ACHN (cell line): ENCODE measurements at regions not wholly inside any gene's neighbourhood (a gene's known extent, or its start where the extent isn't known, plus 50 kb on each side); places are given as distances from the start of the nearest gene placed in this dataset.
"Not testable (repeated sequence)": the region's sequence is repeated elsewhere in the genome, so short reads cannot be mapped to it uniquely, and the experiment has no call there.

Source experiments
- DNase-seq: peaks from one replicate; pipeline ENCODE4 v3.0.0-alpha.2; 2015
- in situ Hi-C: cut with HindIII; loops from 2 replicates; pipeline ENCODE4 v1.10.0; 2017; ENCODE audit warnings: low sequenced_read_pairs, low pct_ligation_motif_present, low pct_unique_long_range_greater_than_20kb

GRCh38 chr14:46018846-46019420 lies 632.6 kb downstream of the RPL10L start:
- DNase-seq: no peak
- in situ Hi-C loops: no loop called here

- no peak for DNase-seq
- in situ Hi-C loops: no loop called here
These were observed 643.2 kb downstream of the RPL10L start for GRCh38 chr14:46008348-46008747.

- in situ Hi-C loops: no loop called here
- DNase-seq: no peak
These were observed 653.0 kb downstream of the RPL10L start for GRCh38 chr14:45998554-45998953.

- in situ Hi-C loops: no loop called here
- DNase-seq: peak; percentile 19
These were observed 661.3 kb downstream of the RPL10L start for GRCh38 chr14:45990252-45990651.

- in situ Hi-C loops: no loop called here
These were observed 675.6 kb downstream of the RPL10L start for GRCh38 chr14:45976001-45976400.

GRCh38 chr14:45972416-45972815 lies 679.2 kb downstream of the RPL10L start:
- no peak for DNase-seq
- in situ Hi-C loops: no loop called here

More at GRCh38 chr14:45976001-45976400, 675.6 kb downstream of the RPL10L start:
- no peak for DNase-seq

- in situ Hi-C loops: no loop called here
- DNase-seq: no peak
These were observed 681.0 kb downstream of the RPL10L start for GRCh38 chr14:45970621-45971020.

- no peak for DNase-seq
- in situ Hi-C loops: no loop called here
These were observed 683.5 kb downstream of the RPL10L start for GRCh38 chr14:45968037-45968436.

- in situ Hi-C loops: no loop called here
- DNase-seq: no peak
These were observed 696.5 kb upstream of the MIS18BP1 start for GRCh38 chr14:45949479-45949878.

GRCh38 chr14:45947830-45948229 lies 694.8 kb upstream of the MIS18BP1 start:
- in situ Hi-C loops: no loop called here
- no peak for DNase-seq

- in situ Hi-C loops: no loop called here
- no peak for DNase-seq
These were observed 693.2 kb upstream of the MIS18BP1 start for GRCh38 chr14:45946251-45946650.

GRCh38 chr14:45940318-45940717 lies 687.3 kb upstream of the MIS18BP1 start:
- no peak for DNase-seq
- in situ Hi-C loops: no loop called here

- in situ Hi-C loops: no loop called here
- no peak for DNase-seq
These were observed 686.6 kb upstream of the MIS18BP1 start for GRCh38 chr14:45939572-45939971.

GRCh38 chr14:45919995-45920394 lies 667.0 kb upstream of the MIS18BP1 start:
- in situ Hi-C loops: not testable (repeated sequence)

GRCh38 chr14:45916340-45916953 lies 663.4 kb upstream of the MIS18BP1 start:
- in situ Hi-C loops: no loop called here
- DNase-seq: no peak

More at GRCh38 chr14:45919995-45920394, 667.0 kb upstream of the MIS18BP1 start:
- DNase-seq: not testable (repeated sequence)

- in situ Hi-C loops: no loop called here
- DNase-seq: no peak
These were observed 654.8 kb upstream of the MIS18BP1 start for GRCh38 chr14:45907782-45908181.

GRCh38 chr14:45906257-45906656 lies 653.3 kb upstream of the MIS18BP1 start:
- no peak for DNase-seq
- in situ Hi-C loops: no loop called here

- DNase-seq: no peak
- in situ Hi-C loops: no loop called here
These were observed 652.7 kb upstream of the MIS18BP1 start for GRCh38 chr14:45905672-45906071.

GRCh38 chr14:45904314-45904713 lies 651.3 kb upstream of the MIS18BP1 start:
- no peak for DNase-seq
- in situ Hi-C loops: no loop called here

- in situ Hi-C loops: no loop called here
- DNase-seq: no peak
These were observed 649.2 kb upstream of the MIS18BP1 start for GRCh38 chr14:45902241-45902640.
